GM23248 (cell line): ENCODE measurements at regions not wholly inside any gene's neighbourhood (a gene's known extent, or its start where the extent isn't known, plus 50 kb on each side); places are given as distances from the start of the nearest gene placed in this dataset.

Experiments
- DNase-seq: peaks from one replicate; pipeline ENCODE4 v3.0.0-alpha.2; 2015
- H2AFZ ChIP-seq: fragments of 200-600 bp; sonication (generic); 2 replicates; pipeline ENCODE4 v1.6.1; 2016; ENCODE audit warnings: antibody characterized with exemption
- H3F3A ChIP-seq: fragments of 200-600 bp; sonication (generic); 2 replicates; pipeline ENCODE4 v1.6.1; 2016; ENCODE audit warnings: mild to moderate bottlenecking, antibody characterized with exemption, mixed run types; ENCODE audit not compliant: insufficient read depth
- H3K27ac ChIP-seq: fragments of 200-600 bp; sonication (generic); 2 replicates; pipeline ENCODE4 v1.5.1; 2016; ENCODE audit warnings: mild to moderate bottlenecking
- H3K27me3 ChIP-seq: fragments of 200-600 bp; sonication (generic); replicated peaks from 2 replicates; pipeline ENCODE4 v1.6.1; 2016; ENCODE audit warnings: mild to moderate bottlenecking; ENCODE audit not compliant: insufficient read depth
- H3K36me3 ChIP-seq: fragments of 200-600 bp; sonication (generic); 2 replicates; pipeline ENCODE4 v1.6.1; 2016; ENCODE audit warnings: low read depth, mild to moderate bottlenecking
- H3K4me1 ChIP-seq: fragments of 200-600 bp; sonication (generic); 2 replicates; pipeline ENCODE4 v1.6.1; 2016; ENCODE audit warnings: mild to moderate bottlenecking; ENCODE audit not compliant: insufficient read depth
- H3K4me2 ChIP-seq: fragments of 200-600 bp; sonication (generic); one replicate; pipeline ENCODE4 v1.6.1; 2016; ENCODE audit warnings: mild to moderate bottlenecking; ENCODE audit not compliant: unreplicated experiment
- H3K4me3 ChIP-seq: fragments of 200-600 bp; sonication (generic); 2 replicates; pipeline ENCODE4 v1.5.1; 2016; ENCODE audit warnings: mild to moderate bottlenecking
- H3K79me2 ChIP-seq: fragments of 200-600 bp; sonication (generic); 2 replicates; pipeline ENCODE4 v1.6.1; 2016; ENCODE audit warnings: mild to moderate bottlenecking; ENCODE audit not compliant: insufficient read depth
- H3K9ac ChIP-seq: fragments of 200-600 bp; sonication (generic); 2 replicates; pipeline ENCODE4 v1.6.1; 2016; ENCODE audit warnings: mild to moderate bottlenecking
- H3K9me2 ChIP-seq: fragments of 200-600 bp; sonication (generic); 2 replicates; pipeline ENCODE4 v1.6.1; 2016; ENCODE audit warnings: mixed run types, mild to moderate bottlenecking, moderate library complexity; ENCODE audit not compliant: insufficient read depth
- H3K9me3 ChIP-seq: fragments of 200-600 bp; sonication (generic); one replicate; pipeline ENCODE4 v1.6.1; 2017; ENCODE audit warnings: low read depth
- H4K20me1 ChIP-seq: fragments of 200-600 bp; sonication (generic); 2 replicates; pipeline ENCODE4 v1.6.0; 2016; ENCODE audit not compliant: insufficient read depth
- EZH2 ChIP-seq: fragments of 200-600 bp; sonication (generic); IDR thresholded peaks from 2 replicates; pipeline ENCODE4 v1.6.1; 2018; ENCODE audit warnings: antibody characterized with exemption, mild to moderate bottlenecking; ENCODE audit not compliant: insufficient read depth, poor library complexity, severe bottlenecking
- EZH2phosphoT487 ChIP-seq: fragments of 200-600 bp; sonication (generic); IDR thresholded peaks from 2 replicates; pipeline ENCODE4 v1.6.1; 2018; ENCODE audit warnings: antibody characterized with exemption, moderate library complexity, mild to moderate bottlenecking, low read depth; ENCODE audit not compliant: insufficient read depth
- WGBS, 2 experiments: methylation state at CpG; one replicate each; pipeline ENCODE4 v1.1.6; 2015 to 2017; ENCODE audit warnings: low lambda C conversion rate in 2 of 2, low coverage in 1 of 2; ENCODE audit errors: missing lambda C conversion rate in 2 of 2; 5-methylcytosine and 5-hydroxymethylcytosine counted together
- in situ Hi-C: fragments of 300-500 bp; cut with MboI; formaldehyde crosslinking; loops from 2 replicates; pipeline ENCODE4 v1.15.0; 2020

- DNase-seq: no peak
Observed at GRCh38 chr11:91969486-91969885, 255.1 kb upstream of the FAT3 start.

GRCh38 chr11:91967691-91968045 lies 256.9 kb upstream of the FAT3 start:
- in situ Hi-C loops: no loop called here
- Histone ChIP-seq H3K9ac (no peak overlapping the region), H3K9me3 (no peaks in the 10 kb centered on the region), H3K27ac (no peak overlapping the region), H3K79me2 (no peaks in the 10 kb centered on the region), H3K27me3 (no peaks in the 10 kb centered on the region), H3K36me3 (no peaks in the 10 kb centered on the region), H3K4me2 (no peak overlapping the region), H3F3A (no peaks in the 10 kb centered on the region), H3K9me2 (no peaks in the 10 kb centered on the region), H4K20me1 (no peaks in the 10 kb centered on the region), H3K4me3 (no peak overlapping the region), H2AFZ (no peak overlapping the region), H3K4me1 (no peaks in the 10 kb centered on the region)
- no peak for DNase-seq
- 3 to 7% methylated on average over 2 of the region's 2 CpGs for WGBS, 2 experiments
- TF ChIP-seq EZH2 (no peak), EZH2phosphoT487 (no peak)

More at GRCh38 chr11:91969486-91969885, 255.1 kb upstream of the FAT3 start:
- no peaks in the 10 kb centered on the region for H4K20me1 ChIP-seq
- H3K4me2 ChIP-seq: no peak overlapping the region
- H3K27me3 ChIP-seq: no peaks in the 10 kb centered on the region
- H3K4me3 ChIP-seq: no peak overlapping the region
- no peaks in the 10 kb centered on the region for H3K9me2 ChIP-seq
- WGBS, 2 experiments: 25 to 29% methylated on average over 2 of the region's 2 CpGs
- in situ Hi-C loops: no loop called here
- H2AFZ ChIP-seq: no peak overlapping the region
- TF ChIP-seq EZH2: no peak
- no peak for TF ChIP-seq EZH2phosphoT487
- H3K79me2 ChIP-seq: no peaks in the 10 kb centered on the region
- no peaks in the 10 kb centered on the region for H3K4me1 ChIP-seq
- no peaks in the 10 kb centered on the region for H3F3A ChIP-seq
- no peaks in the 10 kb centered on the region for H3K9me3 ChIP-seq
- H3K36me3 ChIP-seq: no peaks in the 10 kb centered on the region
- H3K27ac ChIP-seq: no peak overlapping the region
- H3K9ac ChIP-seq: no peak overlapping the region

GRCh38 chr11:91967026-91967690 lies 257.5 kb upstream of the FAT3 start:
- Histone ChIP-seq H3K79me2 (no peaks in the 10 kb centered on the region), H4K20me1 (no peaks in the 10 kb centered on the region), H3K9me3 (no peaks in the 10 kb centered on the region), H3K36me3 (no peaks in the 10 kb centered on the region), H3K9me2 (no peaks in the 10 kb centered on the region), H3K4me1 (no peaks in the 10 kb centered on the region), H3K9ac (no peak overlapping the region), H3K4me2 (no peak overlapping the region), H3K4me3 (no peak overlapping the region), H3F3A (no peaks in the 10 kb centered on the region), H3K27me3 (no peaks in the 10 kb centered on the region), H2AFZ (no peak overlapping the region), H3K27ac (no peak overlapping the region)
- in situ Hi-C loops: no loop called here
- no peak for DNase-seq
- TF ChIP-seq EZH2 (no peak), EZH2phosphoT487 (no peak)

- Histone ChIP-seq H3K9me3 (no peaks in the 10 kb centered on the region), H4K20me1 (no peaks in the 10 kb centered on the region), H3K79me2 (no peaks in the 10 kb centered on the region), H3K36me3 (no peaks in the 10 kb centered on the region), H3K27me3 (no peaks in the 10 kb centered on the region), H3K4me1 (no peaks in the 10 kb centered on the region), H3K4me2 (no peak overlapping the region), H3K4me3 (no peak overlapping the region), H3K9me2 (no peaks in the 10 kb centered on the region), H3F3A (no peaks in the 10 kb centered on the region), H2AFZ (no peak overlapping the region), H3K27ac (no peak overlapping the region), H3K9ac (no peak overlapping the region)
- WGBS, 2 experiments: 47 to 71% methylated on average over 1 of the region's 1 CpG
- TF ChIP-seq EZH2phosphoT487 (no peak), EZH2 (no peak)
- no peak for DNase-seq
- in situ Hi-C loops: no loop called here
Observed at GRCh38 chr11:91966368-91966767, 258.2 kb upstream of the FAT3 start.

- no peaks in the 10 kb centered on the region for H3K36me3 ChIP-seq
- DNase-seq: no peak
- H3K4me3 ChIP-seq: no peak overlapping the region
- H3K27ac ChIP-seq: no peak overlapping the region
- no peaks in the 10 kb centered on the region for H3K79me2 ChIP-seq
- no peaks in the 10 kb centered on the region for H3K9me2 ChIP-seq
- WGBS, 2 experiments: 28 to 29% methylated on average over 3 of the region's 3 CpGs
- TF ChIP-seq EZH2phosphoT487: no peak
- no peak for TF ChIP-seq EZH2
- no peak overlapping the region for H2AFZ ChIP-seq
- no peak overlapping the region for H3K9ac ChIP-seq
- in situ Hi-C loops: no loop called here
- no peaks in the 10 kb centered on the region for H3K4me1 ChIP-seq
- H3K4me2 ChIP-seq: no peak overlapping the region
- no peaks in the 10 kb centered on the region for H4K20me1 ChIP-seq
- H3K27me3 ChIP-seq: no peaks in the 10 kb centered on the region
- H3F3A ChIP-seq: no peaks in the 10 kb centered on the region
- H3K9me3 ChIP-seq: peaks cover 4% of the 10 kb centered on the region
Observed at GRCh38 chr11:91960770-91961169, 263.8 kb upstream of the FAT3 start.
